GM21390 (cell line): ENCODE measurements at regions not wholly inside any gene's neighbourhood (a gene's known extent, or its start where the extent isn't known, plus 50 kb on each side); places are given as distances from the start of the nearest gene placed in this dataset.
A peak's percentile ranks its signal among the peaks of the same experiment; 100 is the strongest.

Experiments used
- ATAC-seq: cut with Tn5 transposase; IDR thresholded peaks from one replicate; pipeline ENCODE4 v1.9.1; 2021; ENCODE audit not compliant: unreplicated experiment

DNA sequence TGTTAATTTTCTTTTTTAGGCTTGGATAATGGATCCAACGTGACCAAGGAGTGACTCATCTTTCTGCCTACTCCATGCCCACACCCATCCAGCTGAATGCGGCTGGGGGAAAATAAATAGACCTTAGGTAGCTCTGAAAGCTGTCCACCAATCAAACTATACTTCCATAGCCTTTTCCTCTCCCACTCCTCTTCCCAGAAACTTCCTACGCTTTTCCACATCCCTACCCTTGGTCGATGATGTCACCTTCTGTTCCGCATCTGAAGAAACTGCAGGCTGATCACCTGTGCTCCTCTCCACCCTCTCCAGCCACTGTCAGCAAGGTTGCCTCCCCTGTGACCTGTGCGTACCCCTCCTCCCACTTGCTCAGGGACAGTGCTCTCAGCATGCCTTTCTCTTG lies 359.8 kb upstream of the KLF6 start:
- ATAC-seq = no peak

DNA sequence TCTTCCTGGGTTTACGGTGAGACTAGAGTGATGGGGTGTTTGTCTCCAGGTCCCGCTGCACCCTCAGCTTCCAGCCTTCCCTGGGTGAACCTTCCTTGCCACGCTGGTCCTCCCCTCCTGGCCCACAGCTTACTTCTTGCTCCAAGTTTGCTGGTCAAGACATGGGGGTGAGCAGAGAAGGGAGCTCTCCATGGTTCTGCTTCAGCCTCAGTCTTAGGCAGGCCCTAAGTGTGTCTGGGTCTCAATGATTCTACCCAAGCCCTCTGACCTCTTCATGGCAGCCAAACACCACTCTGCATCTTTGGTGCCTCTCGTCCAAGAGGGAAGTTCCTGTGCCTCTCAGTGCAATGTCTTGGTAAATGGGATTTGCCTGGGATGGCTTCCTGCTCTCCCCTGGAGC lies 356.5 kb upstream of the KLF6 start:
- no peak for ATAC-seq

DNA sequence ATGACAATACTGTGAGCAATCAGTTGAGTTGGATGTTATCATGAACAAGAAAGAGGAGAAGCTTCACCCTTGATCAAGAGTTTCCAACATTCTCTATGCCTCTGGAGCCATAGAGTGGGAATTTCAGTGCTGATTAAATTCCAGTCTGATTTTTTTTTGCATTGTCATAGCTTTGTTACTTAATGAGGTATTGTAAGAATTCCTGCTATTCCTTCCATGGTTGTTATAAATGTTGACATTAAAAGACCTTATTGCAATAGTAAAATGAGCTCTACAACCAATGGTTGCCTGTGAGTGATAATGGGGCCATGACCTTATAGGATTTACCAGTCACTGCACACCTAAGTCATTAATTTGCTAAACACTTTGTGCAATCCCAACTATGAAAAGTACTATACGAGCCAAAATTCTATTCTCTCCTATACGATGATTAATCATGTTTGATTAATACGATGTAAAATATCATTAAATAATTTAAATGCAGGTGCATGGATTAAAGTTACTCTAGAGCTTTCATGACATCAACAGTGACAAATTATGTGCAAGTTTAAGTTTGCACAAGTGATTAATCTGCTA lies 353.2 kb upstream of the KLF6 start:
- no peak for ATAC-seq

DNA sequence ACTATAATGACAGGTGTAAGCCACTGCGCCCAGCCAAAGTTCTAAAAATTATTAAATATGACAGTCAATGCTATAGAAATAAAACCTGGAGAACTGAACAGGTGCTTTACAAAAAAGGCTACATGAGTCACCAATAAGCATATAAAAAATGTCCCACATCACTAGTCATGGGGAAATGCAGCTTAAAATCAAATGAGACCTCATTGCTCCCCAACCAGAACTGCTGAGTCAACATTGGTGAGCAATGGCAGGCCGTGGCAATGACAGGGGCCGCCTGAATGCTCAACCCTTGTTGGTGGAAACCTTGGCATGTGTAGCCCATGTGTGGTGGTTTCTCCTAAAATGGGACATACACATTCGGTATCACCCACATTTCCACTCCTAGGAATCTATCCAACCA lies 352.3 kb upstream of the KLF6 start:
- ATAC-seq = no peak

DNA sequence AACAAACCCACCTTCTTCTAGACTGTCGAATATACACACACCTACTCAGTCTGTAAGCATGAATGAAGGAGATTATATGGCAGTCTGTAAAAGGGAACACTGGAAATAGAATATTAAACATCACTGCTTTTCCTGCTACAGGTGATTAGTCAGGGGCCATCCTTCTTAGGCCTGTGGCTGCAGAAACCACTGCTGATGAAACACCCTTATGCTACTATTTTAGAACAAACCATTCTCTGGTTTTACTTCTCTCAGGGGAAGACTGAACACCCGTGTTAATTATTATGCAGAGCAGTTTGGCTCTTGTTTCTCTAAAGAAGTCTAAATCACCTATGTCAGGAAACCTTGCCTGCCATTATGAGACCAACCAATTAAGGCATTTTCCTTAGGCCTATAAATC lies 351.1 kb upstream of the KLF6 start:
- peak; percentile 78 for ATAC-seq

DNA sequence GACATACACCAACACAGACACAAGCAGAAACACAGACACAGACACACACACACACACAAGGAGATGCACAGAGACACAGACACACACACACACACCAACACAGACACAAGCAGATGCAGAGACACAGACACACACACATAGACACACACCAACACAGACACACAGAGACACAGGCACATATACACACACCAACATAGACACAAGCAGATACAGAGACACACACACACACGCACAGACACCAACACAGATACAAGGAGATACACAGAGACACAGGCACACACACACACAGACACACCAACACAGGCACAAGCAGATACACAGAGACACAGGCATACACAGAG lies 347.2 kb upstream of the KLF6 start:
- no peak for ATAC-seq

DNA sequence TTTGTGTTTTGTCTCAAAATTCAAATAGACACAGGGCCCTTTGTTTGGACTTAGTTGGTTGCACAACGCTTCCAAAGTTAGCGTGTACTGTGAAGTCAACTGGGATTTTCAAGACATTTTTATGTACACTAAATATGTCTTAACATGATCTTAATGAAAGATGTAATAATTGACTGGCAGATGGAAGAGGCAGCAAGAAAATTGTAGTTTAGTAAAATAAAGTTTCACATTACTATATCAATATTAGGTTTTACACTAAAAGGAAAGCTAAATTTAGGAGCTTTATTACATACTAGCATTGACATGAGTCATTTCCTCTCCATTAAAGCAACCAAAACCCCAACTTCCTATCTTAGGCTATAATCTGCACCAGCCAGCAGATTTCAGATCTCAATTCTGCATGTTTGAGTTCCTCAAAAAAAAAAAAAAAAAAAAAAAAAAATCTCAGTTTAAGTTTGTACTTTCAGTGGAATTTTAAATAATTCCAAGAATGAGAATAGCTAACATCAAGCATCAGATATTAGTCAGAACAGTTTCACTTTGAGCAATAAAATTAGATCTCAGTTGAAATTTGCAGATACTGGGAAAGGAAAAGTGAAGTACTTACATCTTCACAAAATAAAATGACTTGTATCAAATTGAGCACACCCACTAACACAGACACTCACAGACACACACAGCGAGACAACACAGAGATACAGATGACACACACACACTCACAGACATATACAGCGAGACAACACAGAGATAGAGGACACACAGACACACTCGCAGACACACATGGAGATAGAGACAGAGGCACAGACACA lies 346.6 kb upstream of the KLF6 start:
- ATAC-seq = peak; percentile 65

DNA sequence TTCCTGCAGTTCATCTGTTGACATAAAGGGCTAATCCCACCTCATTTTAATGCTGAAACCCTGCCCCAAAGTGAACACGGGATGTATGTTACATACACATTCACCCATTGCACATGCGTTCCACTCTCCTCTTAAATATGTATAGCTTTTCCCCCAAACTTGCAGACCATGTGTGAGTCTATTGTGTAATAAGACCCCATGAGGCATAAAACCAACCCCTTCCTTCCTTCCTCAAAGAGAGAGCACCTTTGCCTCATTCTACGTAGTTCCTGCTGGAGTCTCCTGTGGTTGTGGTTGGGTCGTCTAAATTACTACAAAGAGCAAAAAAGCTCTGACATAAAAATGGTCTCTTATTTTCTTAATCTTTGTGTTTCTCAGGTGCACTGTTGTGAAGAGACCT lies 345.7 kb upstream of the KLF6 start:
- no peak for ATAC-seq

DNA sequence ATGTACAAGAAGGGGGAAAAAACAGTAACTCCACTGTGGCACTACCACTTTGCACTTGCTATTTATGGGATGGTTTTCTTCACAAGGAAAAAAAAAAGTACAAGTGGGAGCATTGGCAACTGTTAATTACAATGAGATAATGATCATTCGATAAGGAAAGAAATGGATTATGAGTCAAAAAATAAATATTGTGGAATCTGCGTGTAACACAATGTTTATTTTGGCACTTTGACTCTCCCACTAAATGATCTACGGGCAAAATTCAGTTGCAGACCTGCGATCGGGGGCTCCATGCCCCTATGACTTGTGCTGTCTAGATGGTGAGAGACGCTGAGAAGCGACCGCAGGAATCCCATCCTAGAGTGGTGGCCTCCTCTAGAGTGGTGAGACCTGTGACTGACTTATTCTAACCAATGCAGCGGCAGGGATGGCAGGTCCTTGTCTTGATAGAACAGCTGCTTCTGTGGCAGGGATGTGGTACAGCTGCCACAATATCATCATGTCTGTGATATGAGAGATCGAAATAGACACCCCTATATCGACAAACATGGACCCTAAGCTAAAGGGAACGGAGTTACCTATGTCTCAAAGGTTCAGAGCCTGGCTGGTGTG lies 345.0 kb upstream of the KLF6 start:
- no peak for ATAC-seq

DNA sequence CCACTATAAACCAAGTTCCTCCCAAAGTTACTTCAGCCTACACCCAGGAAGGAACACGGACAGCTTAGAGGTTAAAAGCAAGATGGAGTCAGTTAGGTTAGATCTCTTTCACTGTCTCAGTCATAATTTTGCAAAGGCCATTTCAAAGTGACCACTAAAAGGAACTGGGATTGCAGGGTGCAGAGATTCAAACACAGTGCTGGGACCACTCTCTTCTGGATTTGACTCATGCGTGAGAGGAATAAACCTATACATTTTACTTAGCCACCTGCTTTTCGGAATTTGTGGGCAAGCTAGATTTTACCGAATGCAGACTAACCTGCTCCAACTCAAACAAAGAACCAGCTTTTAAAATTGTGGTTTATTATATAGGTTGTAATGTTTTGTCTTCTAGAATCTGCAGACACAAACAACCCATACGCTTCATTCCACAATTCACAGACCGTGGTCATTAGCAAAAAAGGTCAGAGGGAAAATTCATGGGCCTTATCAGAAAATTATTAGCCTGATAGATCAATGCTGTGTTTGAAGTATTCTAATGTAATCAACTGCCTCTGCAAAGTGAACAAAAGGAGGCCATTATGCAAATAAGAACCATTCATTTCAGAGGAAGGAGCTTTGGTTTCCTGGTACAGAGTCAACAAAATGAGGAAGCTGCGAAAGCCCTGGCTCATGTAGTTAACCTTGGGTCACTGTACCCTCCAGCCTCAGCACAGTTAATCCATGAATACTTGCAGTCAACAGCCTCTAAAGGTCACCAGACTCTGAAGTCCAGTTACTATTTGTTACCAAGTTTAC lies 342.7 kb upstream of the KLF6 start:
- ATAC-seq = peak; percentile 62

DNA sequence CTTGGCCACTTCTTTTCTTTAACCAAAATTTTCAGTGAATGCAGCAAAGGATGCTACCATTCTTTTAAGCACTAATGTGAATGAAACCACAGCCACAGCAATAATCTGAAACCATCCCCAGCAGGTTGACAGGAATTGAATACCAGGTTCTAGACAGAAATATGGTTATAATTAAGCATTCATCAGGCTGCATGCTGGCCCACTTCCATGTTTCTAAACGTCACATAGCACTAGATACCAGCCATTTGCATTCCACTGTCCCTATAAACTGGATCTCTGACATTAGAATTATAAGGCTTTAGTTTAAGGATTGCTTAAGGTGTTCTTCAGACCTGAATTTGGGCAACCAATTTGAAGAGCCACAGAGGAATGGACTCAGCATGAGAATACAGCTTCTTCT lies 340.8 kb upstream of the KLF6 start:
- no peak for ATAC-seq

DNA sequence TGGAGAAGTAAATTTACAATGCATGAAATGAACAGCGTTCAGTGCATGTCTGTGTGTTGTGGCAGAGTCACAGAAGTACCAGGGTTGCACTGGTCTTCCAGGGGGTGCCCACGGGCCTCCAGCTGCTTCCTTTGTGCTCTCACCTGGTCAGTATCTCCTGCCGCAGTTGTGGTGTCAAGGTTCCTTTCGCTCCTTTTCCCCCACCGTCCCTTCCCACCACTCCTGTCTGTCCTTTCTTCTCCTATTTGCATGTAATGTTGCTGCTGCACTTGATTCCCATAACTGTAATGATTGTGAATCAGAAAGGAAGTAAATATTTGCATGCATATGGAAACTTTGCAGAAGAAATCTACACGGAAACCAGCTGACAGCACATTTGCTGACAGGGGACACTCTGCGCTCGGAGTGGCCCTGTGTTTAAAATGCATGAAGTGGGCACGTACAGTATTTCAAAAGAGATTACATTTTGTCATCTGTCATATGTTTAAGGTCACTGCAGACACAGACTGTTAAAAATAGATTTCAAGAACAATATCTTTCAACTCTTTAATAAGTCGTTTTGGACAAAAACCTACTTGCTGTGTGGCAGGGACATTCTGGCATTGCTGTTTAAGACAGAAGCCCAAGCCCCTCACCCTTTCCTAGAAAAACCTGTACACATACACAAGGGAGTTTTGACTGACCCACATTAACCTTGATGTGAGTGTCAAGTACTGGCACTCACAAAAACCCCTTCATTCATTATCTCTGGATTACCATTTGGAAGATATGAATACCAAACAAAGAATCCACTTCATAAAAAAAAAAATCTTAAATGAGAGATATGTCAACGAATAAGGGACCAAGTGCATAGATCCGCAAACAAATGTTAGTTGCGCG lies 336.7 kb upstream of the KLF6 start:
- ATAC-seq = peak; percentile 77

DNA sequence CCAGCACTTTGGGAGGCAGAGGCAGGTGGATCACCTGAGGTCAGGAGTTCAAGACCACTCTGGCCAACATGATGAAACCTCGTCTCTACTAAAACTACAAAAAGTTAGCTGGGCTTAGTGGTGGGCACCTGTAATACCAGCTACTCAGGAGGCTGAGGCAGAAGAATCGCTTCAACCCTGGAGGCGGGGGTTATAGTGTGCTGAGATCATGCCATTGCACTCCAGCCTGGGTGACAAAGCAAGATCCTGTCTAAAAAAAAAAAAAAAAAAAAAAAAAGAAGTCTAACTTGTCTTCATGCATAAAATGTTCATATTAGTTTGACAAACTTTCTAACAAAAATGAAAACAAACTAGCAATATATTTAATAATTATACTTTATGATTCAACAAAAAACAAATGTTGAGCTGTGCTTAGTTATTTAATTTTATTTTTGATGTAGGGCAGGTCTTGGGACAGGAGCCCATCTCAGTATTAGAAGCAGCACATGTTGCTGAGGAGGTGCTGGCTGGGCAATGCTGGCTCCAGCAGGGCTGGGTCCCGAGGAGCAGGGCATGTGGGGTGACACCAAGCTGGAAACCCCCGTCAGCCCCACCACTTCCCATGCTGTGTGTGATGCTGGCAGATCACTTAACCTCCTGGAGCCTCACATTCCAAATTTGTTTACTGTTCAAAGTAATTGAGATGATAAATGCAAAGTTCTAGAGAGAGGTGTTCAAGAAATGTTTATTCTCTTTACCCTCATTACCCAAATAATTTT lies 335.3 kb upstream of the KLF6 start:
- ATAC-seq = no peak

DNA sequence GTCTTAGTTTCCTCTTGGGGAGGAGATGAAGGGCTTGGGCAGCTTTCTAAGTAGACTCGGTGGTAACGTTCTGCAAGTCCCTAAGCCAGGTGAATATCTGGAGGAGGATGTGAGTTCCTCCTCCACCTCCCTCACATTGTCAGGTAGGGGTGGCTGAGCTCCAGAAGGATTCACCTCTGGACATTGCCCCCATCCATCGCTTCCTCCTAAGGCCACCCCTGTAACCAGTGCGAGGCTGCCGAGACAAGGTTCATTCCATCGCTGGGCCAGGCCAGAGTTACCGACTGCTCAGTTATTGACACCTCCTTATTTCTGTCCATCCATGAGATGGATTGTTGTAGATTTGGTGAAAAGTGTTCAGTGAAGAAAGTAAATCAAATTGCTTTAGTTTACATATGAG lies 334.1 kb upstream of the KLF6 start:
- no peak for ATAC-seq

DNA sequence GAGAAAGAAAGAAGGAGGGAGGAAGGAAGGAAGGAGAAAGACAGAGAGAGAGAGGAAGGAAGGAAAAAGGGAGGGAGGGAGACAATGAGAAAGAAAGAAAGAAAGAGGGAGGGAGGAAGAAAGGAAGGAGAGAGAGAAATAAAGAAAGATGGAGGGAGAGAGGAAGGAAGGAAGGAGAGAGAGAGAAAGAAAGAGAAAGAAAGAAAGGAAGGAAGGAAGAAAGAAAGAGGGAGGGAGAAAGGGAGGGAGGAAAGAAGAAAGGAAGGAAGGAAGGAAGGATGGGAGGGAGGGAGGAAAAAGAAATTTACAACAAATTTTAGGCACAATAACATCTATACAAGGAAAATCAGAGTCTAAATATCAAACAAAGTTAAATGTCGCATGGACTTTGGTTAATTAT lies 332.6 kb upstream of the KLF6 start:
- ATAC-seq = no peak

DNA sequence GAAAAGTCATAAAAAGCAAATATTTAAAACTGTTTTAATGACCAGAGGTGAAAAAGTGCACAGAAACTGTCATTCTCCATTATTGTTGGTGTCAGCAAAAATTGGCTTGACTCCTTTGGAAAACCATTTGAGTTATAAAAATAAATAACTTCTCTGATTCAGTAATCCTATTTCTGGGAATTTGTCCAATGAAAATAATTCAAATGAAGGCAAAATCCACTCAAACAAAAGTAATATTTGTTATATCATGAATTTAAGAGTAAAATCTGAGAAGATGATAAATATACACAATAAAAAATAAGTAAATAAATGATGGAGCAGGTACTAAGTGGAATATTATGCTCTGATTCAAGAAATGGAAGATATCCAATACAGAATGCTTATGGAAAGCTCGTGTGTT lies 326.6 kb upstream of the KLF6 start:
- no peak for ATAC-seq

DNA sequence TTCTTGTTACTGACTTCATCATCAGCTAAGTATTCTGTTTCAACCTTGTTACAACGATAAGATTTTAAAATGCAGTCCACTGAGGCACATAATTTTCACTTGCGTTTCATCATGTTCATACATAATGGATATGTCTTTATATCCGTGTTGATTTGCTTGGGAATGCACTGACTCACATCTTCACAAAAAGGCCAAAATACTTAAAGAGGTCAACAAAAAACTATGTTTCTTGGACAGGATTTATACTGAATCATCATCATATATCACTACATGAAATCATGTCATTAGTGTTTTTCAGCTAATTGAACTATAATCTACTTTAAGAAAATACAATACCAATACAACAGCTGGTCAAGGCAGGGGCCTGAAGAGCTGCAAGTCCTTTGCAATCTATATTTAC lies 324.5 kb upstream of the KLF6 start:
- no peak for ATAC-seq

DNA sequence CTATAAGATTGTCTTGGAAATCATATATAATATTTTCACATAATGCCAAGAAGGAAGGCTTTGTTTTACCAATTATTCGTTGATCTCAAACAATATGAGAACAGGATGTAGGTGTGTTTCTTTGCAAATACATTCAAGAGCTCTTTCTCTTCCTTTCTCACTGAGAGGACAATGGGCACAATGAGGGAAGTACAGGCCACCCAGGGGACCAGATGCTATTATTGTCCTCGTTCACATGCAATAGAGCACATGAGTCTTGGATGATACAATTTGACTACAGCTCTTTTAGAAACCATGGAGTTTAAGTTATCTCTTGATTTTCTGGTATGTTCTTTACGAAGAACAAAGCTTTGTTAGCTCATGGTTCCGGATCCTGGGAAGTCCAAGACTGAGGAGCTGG lies 323.7 kb upstream of the KLF6 start:
- no peak for ATAC-seq

DNA sequence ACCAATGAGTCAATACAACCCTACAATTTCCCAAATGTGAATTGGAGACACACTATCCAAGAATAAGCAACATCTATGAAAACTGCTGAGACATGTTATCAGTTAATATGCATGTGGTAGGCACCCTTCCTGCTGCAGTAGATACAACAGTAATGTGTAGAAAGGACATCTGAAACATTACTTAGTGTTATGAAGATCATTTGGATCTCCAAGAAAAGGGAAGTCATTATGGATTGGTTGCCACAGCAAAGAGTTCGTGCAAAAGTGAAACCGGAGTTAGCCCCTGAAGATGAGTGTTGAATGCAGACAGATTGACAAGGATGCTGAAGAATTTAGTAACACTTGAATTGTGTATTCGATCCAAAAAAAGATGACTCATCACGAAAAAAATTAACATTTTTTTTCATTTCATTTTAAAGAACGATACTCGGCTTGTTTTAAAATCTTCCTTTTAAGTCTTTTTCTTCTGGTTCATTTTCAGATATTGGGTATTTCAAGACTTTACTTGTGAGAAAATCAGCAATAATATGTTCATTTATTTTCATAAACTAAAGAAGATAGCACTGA lies 322.4 kb upstream of the KLF6 start:
- no peak for ATAC-seq

DNA sequence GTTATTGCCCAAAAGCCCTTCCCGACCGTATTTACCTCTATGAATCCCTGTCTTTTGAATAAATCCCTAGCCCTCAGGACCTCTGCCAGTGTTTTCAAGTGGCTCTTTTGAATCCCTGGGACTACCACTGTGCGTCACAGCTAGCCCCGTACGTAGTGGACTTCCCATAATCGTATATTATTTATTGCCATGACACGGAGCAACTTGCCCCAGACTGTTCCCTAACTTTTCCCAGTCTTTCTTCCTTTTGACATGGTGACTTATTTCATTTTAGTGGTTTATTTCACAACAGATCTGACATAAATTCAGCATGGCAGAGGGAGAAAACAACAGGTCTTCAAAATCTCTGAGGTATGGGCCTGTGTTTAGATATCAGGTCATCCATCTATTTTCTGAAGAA lies 318.6 kb upstream of the KLF6 start:
- no peak for ATAC-seq
